K562 (cell line): ENCODE measurements at regions not wholly inside any gene's neighbourhood (a gene's known extent, or its start where the extent isn't known, plus 50 kb on each side); places are given as distances from the start of the nearest gene placed in this dataset.

Experiments
- ATAC-seq: fragments of 200-7000 bp; cut with Tn5 transposase; 3 replicates; pipeline ENCODE4 v1.9.1; 2020; ENCODE audit warnings: moderate library complexity
- BruUV-seq: library from RNA; stranded (reverse); fragments of 400-500 nt; replicated peaks from 2 replicates; lab custom pipeline; 2021; lab: Mats Ljungman, UMichigan
- CTCF ChIA-PET: fragments of 300-600 bp; formaldehyde crosslinking; extraction: SDS; loops from one replicate; lab custom pipeline; 2021; ENCODE audit warnings: low intra/inter-chr PET ratio; lab: Yijun Ruan, JAX
- POLR2A ChIA-PET: fragments of 300-600, 350-650 bp; sonication (Branson Sonifier 250); formaldehyde crosslinking; extraction: SDS; loops from one replicate; lab custom pipeline; 2021; ENCODE audit warnings: antibody characterized with exemption, inconsistent platforms; lab: Yijun Ruan, JAX
- DNase-seq, 4 experiments: peaks; one replicate each; pipeline versions ENCODE4 v3.0.0 to v3.0.0-alpha.2; 2011 to 2018; ENCODE audit warnings: low spot score in 3 of 4, mixed read lengths in 3 of 4; ENCODE audit errors: extremely low read depth in 1 of 4
- FAIRE-seq: peaks from 2 replicates; lab custom pipeline; 2011; peaks lifted over from hg19 to GRCh38; lab: Jason Lieb, UNC
- H2AFZ ChIP-seq: 2 replicates; pipeline ENCODE4 v1.6.0; 2011; ENCODE audit warnings: low read depth, low read length, control low read depth, inconsistent platforms
- H3K27ac ChIP-seq: fragments of 200-600 bp; 3 replicates; pipeline ENCODE4 v1.8.0; 2011; ENCODE audit warnings: low read depth, mild to moderate bottlenecking, control low read depth, inconsistent platforms, low read length, moderate library complexity, mixed read lengths; ENCODE audit errors: extremely low read depth
- H3K27me3 ChIP-seq, 2 experiments: fragments of 300-600 bp in 1 of 2; 2 replicates in 1 of 2; 3 replicates in 1 of 2; pipeline versions ENCODE4 v1.6.0 to v1.8.0; 2011; ENCODE audit warnings: inconsistent platforms in 2 of 2, low read length in 2 of 2, mild to moderate bottlenecking in 1 of 2, mixed read lengths in 1 of 2, moderate library complexity in 1 of 2; ENCODE audit not compliant: control insufficient read depth in 2 of 2, insufficient read depth in 2 of 2
- H3K36me3 ChIP-seq: fragments of 300-600 bp; 3 replicates; pipeline ENCODE4 v1.8.0; 2011; ENCODE audit warnings: mild to moderate bottlenecking, low read length, inconsistent platforms; ENCODE audit not compliant: control insufficient read depth, insufficient read depth
- H3K4me1 ChIP-seq, 2 experiments: fragments of 200-600 bp in 1 of 2; replicated peaks in 1 of 2; 2 replicates in 1 of 2; 3 replicates in 1 of 2; pipeline versions ENCODE4 v1.5.1 to v1.8.0; 2011; ENCODE audit warnings: inconsistent platforms in 2 of 2, low read length in 2 of 2, mild to moderate bottlenecking in 1 of 2, mixed read lengths in 1 of 2, moderate library complexity in 1 of 2; ENCODE audit not compliant: control insufficient read depth in 2 of 2, insufficient read depth in 2 of 2
- H3K4me2 ChIP-seq: 2 replicates; pipeline ENCODE4 v1.6.1; 2011; ENCODE audit warnings: low read length, control low read depth, inconsistent platforms, mixed read lengths; ENCODE audit not compliant: insufficient read depth
- H3K4me3 ChIP-seq: fragments of 200-600 bp; sonication (generic), shearing (Covaris generic); 2 replicates; pipeline ENCODE4 v1.5.1; 2016; ENCODE audit warnings: control low read depth, inconsistent platforms
- H3K79me2 ChIP-seq: fragments of 200-600 bp; 3 replicates; pipeline ENCODE4 v1.8.0; 2011; ENCODE audit warnings: low read length, inconsistent platforms; ENCODE audit not compliant: control insufficient read depth, insufficient read depth
- H3K9ac ChIP-seq, 2 experiments: 2 replicates each; pipeline versions ENCODE4 v1.6.0 to v1.6.1; 2011; ENCODE audit warnings: low read depth in 2 of 2, low read length in 2 of 2, control low read depth in 1 of 2, inconsistent platforms in 1 of 2, mild to moderate bottlenecking in 1 of 2, mixed read lengths in 1 of 2; ENCODE audit not compliant: insufficient read depth in 1 of 2
- H3K9me1 ChIP-seq: one replicate; pipeline ENCODE4 v1.6.0; 2011; ENCODE audit warnings: inconsistent platforms, mild to moderate bottlenecking, low read length, moderate library complexity; ENCODE audit not compliant: control insufficient read depth, insufficient read depth
- H3K9me3 ChIP-seq: replicated peaks from 2 replicates; pipeline ENCODE4 v1.5.1; 2011; ENCODE audit warnings: low read depth, low read length, inconsistent platforms; ENCODE audit not compliant: control insufficient read depth, insufficient read depth
- H4K20me1 ChIP-seq: replicated peaks from 2 replicates; pipeline ENCODE4 v1.6.1; 2011; ENCODE audit warnings: low read length, inconsistent platforms, mixed read lengths; ENCODE audit not compliant: control insufficient read depth, insufficient read depth
- ARID2 ChIP-seq: fragments of 450-650 bp; IDR thresholded peaks from 2 replicates; pipeline ENCODE4 v1.6.1; 2017; ENCODE audit warnings: antibody characterized with exemption, mild to moderate bottlenecking
- CBFB ChIP-seq: sonication (generic); formaldehyde crosslinking; IDR thresholded peaks from 2 replicates; pipeline ENCODE4 v1.4.0; 2020; ENCODE audit warnings: mild to moderate bottlenecking, missing genetic modification reagents
- ELF2 ChIP-seq: fragments of 250-450 bp; sonication (Bioruptor Pico); IDR thresholded peaks from 2 replicates; pipeline ENCODE4 v1.5.0; 2021; ENCODE audit warnings: mild to moderate bottlenecking
- HINFP ChIP-seq: fragments of 450-650 bp; conservative IDR thresholded peaks from 2 replicates; pipeline ENCODE4 v1.6.1; 2016; ENCODE audit warnings: missing genetic modification characterization, low read depth, mild to moderate bottlenecking, control low read depth, missing compliant biosample characterization
- JUN ChIP-seq, 2 experiments: sonication (generic) in 1 of 2; formaldehyde crosslinking in 1 of 2; IDR thresholded peaks; 2 replicates each; pipeline versions ENCODE4 v1.6.1 to v1.8.0; 2012 to 2022; ENCODE audit warnings: borderline replicate concordance in 2 of 2, mild to moderate bottlenecking in 2 of 2, improper control_type of control experiment in 1 of 2, low read depth in 1 of 2, low read length in 1 of 2, missing genetic modification reagents in 1 of 2
- MECOM ChIP-seq: fragments of 250-450 bp; sonication (Bioruptor Pico); IDR thresholded peaks from 2 replicates; pipeline ENCODE4 v1.8.0; 2022; ENCODE audit warnings: inconsistent platforms
- MYBL2 ChIP-seq, 2 experiments: fragments of 450-650 bp in 1 of 2; sonication (generic) in 1 of 2; formaldehyde crosslinking in 1 of 2; IDR thresholded peaks; 2 replicates each; pipeline versions ENCODE4 v1.6.1 to v1.8.1; 2017 to 2022; ENCODE audit warnings: borderline replicate concordance in 1 of 2, inconsistent platforms in 1 of 2, low read depth in 1 of 2, mild to moderate bottlenecking in 1 of 2, missing genetic modification reagents in 1 of 2, moderate library complexity in 1 of 2
- NR2C1 ChIP-seq, 2 experiments: fragments of 450-650 bp; IDR thresholded peaks; 2 replicates each; pipeline ENCODE4 v1.6.1; 2017; ENCODE audit warnings: mild to moderate bottlenecking in 2 of 2, antibody characterized with exemption in 1 of 2, inconsistent platforms in 1 of 2, missing compliant biosample characterization in 1 of 2, missing genetic modification characterization in 1 of 2
- PTRF ChIP-seq: fragments of 450-650 bp; IDR thresholded peaks from 2 replicates; pipeline ENCODE4 v1.6.1; 2016; ENCODE audit warnings: mild to moderate bottlenecking, missing genetic modification characterization, missing compliant biosample characterization
- PTTG1 ChIP-seq: fragments of 450-650 bp; IDR thresholded peaks from 2 replicates; pipeline ENCODE4 v1.6.1; 2016; ENCODE audit warnings: low read depth, mild to moderate bottlenecking, missing genetic modification characterization, missing compliant biosample characterization
- SREBF1 ChIP-seq: fragments of 150-350 bp; IDR thresholded peaks from 2 replicates; pipeline ENCODE4 v1.6.1; 2014; ENCODE audit warnings: antibody characterized with exemption, low read depth, low read length, borderline replicate concordance
- TAL1 ChIP-seq: fragments of 450-650 bp; IDR thresholded peaks from 2 replicates; pipeline ENCODE4 v1.6.1; 2016; ENCODE audit warnings: mild to moderate bottlenecking
- ZBTB12 ChIP-seq: fragments of 250-450 bp; sonication (Bioruptor Pico); IDR thresholded peaks from 2 replicates; pipeline ENCODE4 v1.4.0; 2020
- ZBTB17 ChIP-seq: fragments of 450-650 bp; formaldehyde crosslinking; IDR thresholded peaks from 2 replicates; pipeline ENCODE4 v1.4.0; 2020; ENCODE audit warnings: mild to moderate bottlenecking
- WGBS: fragments of 100-300 bp; shearing (Covaris generic); methylation state at CpG from one replicate; pipeline ENCODE4 v1.1.6; 2016; ENCODE audit warnings: low coverage, mixed read lengths; ENCODE audit not compliant: insufficient coverage; ENCODE audit errors: missing lambda C conversion rate; 5-methylcytosine and 5-hydroxymethylcytosine counted together
- in situ Hi-C: fragments of 300-500 bp; cut with MboI; formaldehyde crosslinking; loops from 4 replicates; pipeline ENCODE4 v1.15.0; 2018; ENCODE audit warnings: inconsistent platforms, mixed read lengths
- intact Hi-C: fragments of 100-400 bp; cut with micrococcal nuclease; formaldehyde crosslinking; loops from 2 replicates; pipeline ENCODE4 v1.14.2; 2022
- TF ChIP-seq, protein P1 (sequence below): fragments of 450-650 bp; IDR thresholded peaks from 2 replicates; pipeline ENCODE4 v1.6.1; 2017; ENCODE audit warnings: mild to moderate bottlenecking, moderate library complexity

- Histone ChIP-seq H2AFZ (no peak overlapping the region), H3K36me3 (no peaks in the 10 kb centered on the region), H3K9me3 (no peaks in the 10 kb centered on the region), H3K4me1 (no peaks in the 10 kb centered on the region), H4K20me1 (no peaks in the 10 kb centered on the region), H3K27me3 (no peaks in the 10 kb centered on the region), H3K79me2 (no peaks in the 10 kb centered on the region), H3K9me1 (no peaks in the 10 kb centered on the region), H3K27ac (no peak overlapping the region), H3K4me3 (no peak overlapping the region), H3K9ac (no peak overlapping the region), H3K4me2 (no peak overlapping the region)
- no TSS peak for BruUV-seq
- intact Hi-C loops (no loop called here), in situ Hi-C loops (no loop called here)
- no peak for FAIRE-seq
- 0% methylated on average over 3 of the region's 3 CpGs for WGBS
- no peak for TF ChIP-seq ELF2 (CRISPR knock-in tag)
- TF ChIP-seq CBFB (CRISPR knock-in tag): no peak
- no peak for TF ChIP-seq PTTG1 (tag)
- no peak for TF ChIP-seq JUN (IDR thresholded peaks at IDR 0.05; ENCODE audit: borderline replicate concordance, low read depth, low read length)
- TF ChIP-seq JUN (CRISPR knock-in tag; IDR thresholded peaks at IDR 0.05; ENCODE audit: borderline replicate concordance): no peak
- no peak for TF ChIP-seq PTRF (tag)
- TF ChIP-seq TAL1: no peak
- no peak for TF ChIP-seq ZBTB12 (CRISPR knock-in tag)
- no peak for TF ChIP-seq ZBTB17 (CRISPR knock-in tag)
- no peak for TF ChIP-seq HINFP
- TF ChIP-seq ARID2: no peak
- TF ChIP-seq, protein P1, sequence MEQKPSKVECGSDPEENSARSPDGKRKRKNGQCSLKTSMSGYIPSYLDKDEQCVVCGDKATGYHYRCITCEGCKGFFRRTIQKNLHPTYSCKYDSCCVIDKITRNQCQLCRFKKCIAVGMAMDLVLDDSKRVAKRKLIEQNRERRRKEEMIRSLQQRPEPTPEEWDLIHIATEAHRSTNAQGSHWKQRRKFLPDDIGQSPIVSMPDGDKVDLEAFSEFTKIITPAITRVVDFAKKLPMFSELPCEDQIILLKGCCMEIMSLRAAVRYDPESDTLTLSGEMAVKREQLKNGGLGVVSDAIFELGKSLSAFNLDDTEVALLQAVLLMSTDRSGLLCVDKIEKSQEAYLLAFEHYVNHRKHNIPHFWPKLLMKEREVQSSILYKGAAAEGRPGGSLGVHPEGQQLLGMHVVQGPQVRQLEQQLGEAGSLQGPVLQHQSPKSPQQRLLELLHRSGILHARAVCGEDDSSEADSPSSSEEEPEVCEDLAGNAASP: no peak
- no peak for TF ChIP-seq SREBF1
- no peak for TF ChIP-seq MYBL2 (IDR thresholded peaks at IDR 0.05; ENCODE audit: low read depth)
- no peak for TF ChIP-seq MYBL2 (CRISPR knock-in tag; IDR thresholded peaks at IDR 0.05; ENCODE audit: borderline replicate concordance)
- TF ChIP-seq NR2C1 (IDR thresholded peaks at IDR 0.05): no peak
- TF ChIP-seq NR2C1 (tag; IDR thresholded peaks at IDR 0.05): no peak
- TF ChIP-seq MECOM (CRISPR knock-in tag): no peak
- ChIA-PET POLR2A (no interaction called here), CTCF (no interaction called here)
- no peak for DNase-seq
- ATAC-seq: no peak
Measured at GRCh38 chr4:160611181-160611580, 1508.3 kb downstream of the RAPGEF2 start.
